Adrenal gland (tissue), 5 donors: ENCODE measurements at regions not wholly inside any gene's neighbourhood (a gene's known extent, or its start where the extent isn't known, plus 50 kb on each side); places are given as distances from the start of the nearest gene placed in this dataset.

Source experiments
- POLR2A ChIP-seq, 2 donors: fragments of 450-650 bp; IDR thresholded peaks; one replicate each; pipeline ENCODE4 v1.6.1; 2017; ENCODE audit warnings: antibody characterized with exemption in 2 of 2, mild to moderate bottlenecking in 2 of 2, moderate library complexity in 1 of 2
- TF ChIP-seq, protein P1 (sequence below), 6 experiments: fragments of 450-650 bp in 4 of 6; fragments of 200-600 bp in 2 of 6; sonication (generic) in 1 of 6; IDR thresholded peaks; 1 replicate in 5 of 6; 2 replicates in 1 of 6; pipeline versions ENCODE4 v1.5.1 to v1.8.0; 2016 to 2021; ENCODE audit warnings: antibody characterized with exemption in 6 of 6, mild to moderate bottlenecking in 2 of 6, moderate library complexity in 1 of 6
- donor health status: DM: no; HTN: no; CAD: no.

DNA sequence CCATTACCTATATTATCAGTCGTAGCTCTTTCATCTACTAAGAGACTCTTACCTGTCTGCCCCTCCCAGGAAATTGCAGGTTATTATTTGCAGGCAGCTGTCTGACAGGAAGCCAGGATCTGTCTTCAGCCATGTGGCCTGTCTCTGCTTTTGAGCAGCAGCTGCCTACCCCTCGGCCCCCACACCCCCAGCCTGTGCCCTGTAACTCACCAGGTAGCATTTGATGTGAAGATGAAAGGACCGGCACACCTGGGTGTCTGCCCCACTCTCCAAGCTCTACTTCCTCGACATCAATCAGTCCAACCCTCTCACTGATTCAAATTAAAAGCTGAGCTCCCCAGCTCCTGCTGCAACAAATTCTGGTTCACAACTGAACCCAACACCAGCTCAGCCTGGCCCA, 197.2 kb upstream of the CTNNB1 start:
- TF ChIP-seq, protein P1, sequence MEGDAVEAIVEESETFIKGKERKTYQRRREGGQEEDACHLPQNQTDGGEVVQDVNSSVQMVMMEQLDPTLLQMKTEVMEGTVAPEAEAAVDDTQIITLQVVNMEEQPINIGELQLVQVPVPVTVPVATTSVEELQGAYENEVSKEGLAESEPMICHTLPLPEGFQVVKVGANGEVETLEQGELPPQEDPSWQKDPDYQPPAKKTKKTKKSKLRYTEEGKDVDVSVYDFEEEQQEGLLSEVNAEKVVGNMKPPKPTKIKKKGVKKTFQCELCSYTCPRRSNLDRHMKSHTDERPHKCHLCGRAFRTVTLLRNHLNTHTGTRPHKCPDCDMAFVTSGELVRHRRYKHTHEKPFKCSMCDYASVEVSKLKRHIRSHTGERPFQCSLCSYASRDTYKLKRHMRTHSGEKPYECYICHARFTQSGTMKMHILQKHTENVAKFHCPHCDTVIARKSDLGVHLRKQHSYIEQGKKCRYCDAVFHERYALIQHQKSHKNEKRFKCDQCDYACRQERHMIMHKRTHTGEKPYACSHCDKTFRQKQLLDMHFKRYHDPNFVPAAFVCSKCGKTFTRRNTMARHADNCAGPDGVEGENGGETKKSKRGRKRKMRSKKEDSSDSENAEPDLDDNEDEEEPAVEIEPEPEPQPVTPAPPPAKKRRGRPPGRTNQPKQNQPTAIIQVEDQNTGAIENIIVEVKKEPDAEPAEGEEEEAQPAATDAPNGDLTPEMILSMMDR (IDR thresholded peaks at IDR 0.05) = no peak
- TF ChIP-seq POLR2A (IDR thresholded peaks at IDR 0.05) = no peak
